PC-9 (cell line): ENCODE measurements at regions not wholly inside any gene's neighbourhood (a gene's known extent, or its start where the extent isn't known, plus 50 kb on each side); places are given as distances from the start of the nearest gene placed in this dataset.

Experiments used
- BruUV-seq: library from RNA; stranded (reverse); fragments of 400-500 nt; replicated peaks from 2 replicates; lab custom pipeline; 2021; lab: Mats Ljungman, UMichigan
- CTCF ChIA-PET: fragments of 300-600 bp; sonication (Branson Sonifier 250); formaldehyde crosslinking; loops from one replicate; lab custom pipeline; 2022; ENCODE audit warnings: antibody characterized with exemption; lab: Charles Lee
- POLR2A ChIA-PET: fragments of 300-600 bp; sonication (Branson Sonifier 250); formaldehyde crosslinking; loops from one replicate; lab custom pipeline; 2022; ENCODE audit warnings: antibody characterized with exemption; ENCODE audit not compliant: unreplicated experiment; lab: Charles Lee
- DNase-seq, 2 experiments: peaks; one replicate each; pipeline versions ENCODE4 v3.0.0 to v3.0.0-alpha.2; 2015 to 2022; ENCODE audit warnings: mixed read lengths in 1 of 2
- H2AFZ ChIP-seq: fragments of 200-600 bp; sonication (generic); 2 replicates; pipeline ENCODE4 v1.8.1; 2017; ENCODE audit warnings: antibody characterized with exemption
- H3F3A ChIP-seq: fragments of 200-600 bp; sonication (generic); 2 replicates; pipeline ENCODE4 v1.8.1; 2017; ENCODE audit warnings: antibody characterized with exemption, mild to moderate bottlenecking, low read depth; ENCODE audit not compliant: insufficient read depth
- H3K27ac ChIP-seq: fragments of 200-600 bp; sonication (generic); 2 replicates; pipeline ENCODE4 v1.6.1; 2016; ENCODE audit warnings: mixed run types
- H3K27me3 ChIP-seq: fragments of 200-600 bp; sonication (generic); 2 replicates; pipeline ENCODE4 v1.6.1; 2016; ENCODE audit warnings: low read depth, mixed run types; ENCODE audit not compliant: insufficient read depth
- H3K36me3 ChIP-seq: fragments of 200-600 bp; sonication (generic); 2 replicates; pipeline ENCODE4 v1.6.1; 2016; ENCODE audit warnings: low read depth, mixed run types
- H3K4me1 ChIP-seq: fragments of 200-600 bp; sonication (generic); replicated peaks from 2 replicates; pipeline ENCODE4 v1.6.1; 2016; ENCODE audit warnings: mixed run types; ENCODE audit not compliant: insufficient read depth
- H3K4me2 ChIP-seq: fragments of 200-600 bp; sonication (generic); 2 replicates; pipeline ENCODE4 v1.6.1; 2017; ENCODE audit warnings: mixed run types
- H3K4me3 ChIP-seq: fragments of 200-600 bp; sonication (generic); 2 replicates; pipeline ENCODE4 v1.6.1; 2016; ENCODE audit warnings: mixed run types
- H3K79me2 ChIP-seq: fragments of 200-600 bp; sonication (generic); 2 replicates; pipeline ENCODE4 v1.6.1; 2017; ENCODE audit warnings: low read depth, mixed run types
- H3K9me2 ChIP-seq: fragments of 200-600 bp; sonication (generic); 2 replicates; pipeline ENCODE4 v1.8.1; 2017; ENCODE audit warnings: mild to moderate bottlenecking; ENCODE audit not compliant: insufficient read depth
- H3K9me3 ChIP-seq: fragments of 200-600 bp; sonication (generic); 2 replicates; pipeline ENCODE4 v1.8.1; 2016; ENCODE audit warnings: low read depth; ENCODE audit not compliant: insufficient read depth
- H4K20me1 ChIP-seq: fragments of 200-600 bp; sonication (generic); 2 replicates; pipeline ENCODE4 v1.8.1; 2017; ENCODE audit not compliant: insufficient read depth
- CTCF ChIP-seq: fragments of 200-600 bp; sonication (generic); conservative IDR thresholded peaks from 2 replicates; pipeline ENCODE4 v1.6.1; 2017; ENCODE audit warnings: mixed run types, antibody characterized with exemption, mild to moderate bottlenecking, moderate library complexity
- EZH2 ChIP-seq: fragments of 200-600 bp; sonication (generic); IDR thresholded peaks from 2 replicates; pipeline ENCODE4 v1.8.0; 2017; ENCODE audit warnings: antibody characterized with exemption, low read depth
- intact Hi-C: fragments of 100-400 bp; cut with micrococcal nuclease; formaldehyde crosslinking; loops from one replicate; pipeline ENCODE4 v1.10.0; 2022; ENCODE audit not compliant: unreplicated experiment

GRCh38 chr1:82451191-82451590 is 650.5 kb downstream of the ADGRL2 start:
- intact Hi-C loops = no loop called here

GRCh38 chr1:82449506-82450057 is 648.8 kb downstream of the ADGRL2 start:
- H3K27me3 ChIP-seq = no peaks in the 10 kb centered on the region
- H3K36me3 ChIP-seq = no peaks in the 10 kb centered on the region
- H3K4me3 ChIP-seq = no peak overlapping the region
- intact Hi-C loops = no loop called here
- H4K20me1 ChIP-seq = no peaks in the 10 kb centered on the region
- no peak overlapping the region for H2AFZ ChIP-seq
- POLR2A ChIA-PET = no interaction called here
- H3K27ac ChIP-seq = no peak overlapping the region
- no peaks in the 10 kb centered on the region for H3F3A ChIP-seq
- no TSS peak for BruUV-seq
- no peaks in the 10 kb centered on the region for H3K9me3 ChIP-seq
- no peaks in the 10 kb centered on the region for H3K79me2 ChIP-seq
- DNase-seq = no peak
- peaks cover 5% of the 10 kb centered on the region; the same call in 1 of the 2 replicates for H3K9me2 ChIP-seq
- no peak overlapping the region for H3K4me2 ChIP-seq
- CTCF ChIA-PET = no interaction called here
- no peaks in the 10 kb centered on the region for H3K4me1 ChIP-seq
- TF ChIP-seq EZH2 (no peak), CTCF (no peak)

More at GRCh38 chr1:82451191-82451590, 650.5 kb downstream of the ADGRL2 start:
- H3K27ac ChIP-seq = no peak overlapping the region
- H3K36me3 ChIP-seq = no peaks in the 10 kb centered on the region
- POLR2A ChIA-PET = no interaction called here
- H3K4me2 ChIP-seq = no peak overlapping the region
- no peak for TF ChIP-seq EZH2
- no peak for TF ChIP-seq CTCF
- H3K9me3 ChIP-seq = no peaks in the 10 kb centered on the region
- CTCF ChIA-PET = interaction anchor here (0.6 kb wide), 1 partner anchor 23 kb away, joined by 3 read pairs; no protein-coding TSS in a partner anchor
- no peaks in the 10 kb centered on the region for H3K4me1 ChIP-seq
- DNase-seq = no peak
- H3K4me3 ChIP-seq = no peak overlapping the region
- no peaks in the 10 kb centered on the region for H3K27me3 ChIP-seq
- H4K20me1 ChIP-seq = no peaks in the 10 kb centered on the region
- H3F3A ChIP-seq = no peaks in the 10 kb centered on the region
- H3K79me2 ChIP-seq = no peaks in the 10 kb centered on the region
- no TSS peak for BruUV-seq
- H2AFZ ChIP-seq = no peak overlapping the region
- peaks cover 5% of the 10 kb centered on the region; the same call in 1 of the 2 replicates for H3K9me2 ChIP-seq

GRCh38 chr1:82446955-82447354 is 646.2 kb downstream of the ADGRL2 start:
- no peaks in the 10 kb centered on the region for H3F3A ChIP-seq
- no peak overlapping the region for H3K4me3 ChIP-seq
- H3K27ac ChIP-seq = no peak overlapping the region
- H3K9me2 ChIP-seq = peaks cover 5% of the 10 kb centered on the region; the same call in 1 of the 2 replicates
- no TSS peak for BruUV-seq
- POLR2A ChIA-PET = no interaction called here
- no peaks in the 10 kb centered on the region for H3K36me3 ChIP-seq
- intact Hi-C loops = no loop called here
- H3K79me2 ChIP-seq = no peaks in the 10 kb centered on the region
- H3K27me3 ChIP-seq = no peaks in the 10 kb centered on the region
- DNase-seq = no peak
- no peak overlapping the region for H2AFZ ChIP-seq
- no peaks in the 10 kb centered on the region for H3K4me1 ChIP-seq
- no peak for TF ChIP-seq EZH2
- no peak for TF ChIP-seq CTCF
- H3K9me3 ChIP-seq = no peaks in the 10 kb centered on the region
- no peaks in the 10 kb centered on the region for H4K20me1 ChIP-seq
- CTCF ChIA-PET = no interaction called here
- no peak overlapping the region for H3K4me2 ChIP-seq
